ENCODE measurements at regions not wholly inside any gene's neighbourhood (a gene's known extent, or its start where the extent isn't known, plus 50 kb on each side); places are given as distances from the start of the nearest gene placed in this dataset.

- Histone ChIP-seq H3K9ac (ENCODE audit: low read length) (no peak overlapping the region), H3K4me1 (ENCODE audit: control insufficient read depth in 1 of 2, insufficient read depth in 2 of 2, low read length in 2 of 2) (peaks cover 0 to 7% of the 10 kb centered on the region in 2 experiments; a peak in 2 of 4 replicates), H3K4me3 (replicated peaks in 1 of 2; ENCODE audit: low read depth in 1 of 2, low read length in 2 of 2) (no peak overlapping the region), H3K9me3 (ENCODE audit: control insufficient read depth in 1 of 2, insufficient read depth in 1 of 2, low read depth in 1 of 2, low read length in 2 of 2) (no peaks in the 10 kb centered on the region), H3K4me2 (ENCODE audit: low read length) (no peak overlapping the region), H3K36me3 (ENCODE audit: control insufficient read depth in 1 of 2, insufficient read depth in 2 of 2, low read length in 2 of 2) (no peaks in the 10 kb centered on the region), H3K27me3 (ENCODE audit: insufficient read depth, low read length) (no peaks in the 10 kb centered on the region), H4K20me1 (ENCODE audit: insufficient read depth) (no peaks in the 10 kb centered on the region), H3K79me2 (ENCODE audit: insufficient read depth, low read length) (no peaks in the 10 kb centered on the region), H3K27ac (ENCODE audit: low read depth, low read length) (no peak overlapping the region), H2AFZ (ENCODE audit: low read depth, low read length, poor library complexity, severe bottlenecking) (no peak overlapping the region), H3K9me2 (ENCODE audit: insufficient read depth) (no peaks in the 10 kb centered on the region)
- no peak for ATAC-seq
- RAD21 ChIA-PET (ENCODE audit: low non-redundant PET in 1 of 2, low total read pairs in 2 of 2, uncharacterized antibody in 2 of 2, unreplicated experiment in 2 of 2), result no interaction called here
- no peak for TF ChIP-seq CEBPB (IDR thresholded peaks at IDR 0.05; ENCODE audit: low read depth)
- DNase-seq (ENCODE audit: low read depth, low spot score), result no peak
- intact Hi-C loops (cut with micrococcal nuclease), result no loop called here
- BruUV-seq (replicated peaks), result no TSS peak
- POLR2A ChIA-PET, result no interaction called here
- CTCF ChIA-PET, result no interaction called here
Observed at GRCh38 chr9:95626341-95626740, 109.6 kb upstream of the PTCH1 start.

- H3K4me3 ChIP-seq (replicated peaks in 1 of 2; ENCODE audit: low read depth in 1 of 2, low read length in 2 of 2), result no peak overlapping the region
- H3K4me2 ChIP-seq (ENCODE audit: low read length), result no peak overlapping the region
- no peak for DNase-seq (ENCODE audit: low read depth, low spot score)
- BruUV-seq (replicated peaks), result no TSS peak
- no peaks in the 10 kb centered on the region for H3K36me3 ChIP-seq (ENCODE audit: control insufficient read depth in 1 of 2, insufficient read depth in 2 of 2, low read length in 2 of 2)
- intact Hi-C loops (cut with micrococcal nuclease), result no loop called here
- ChIA-PET RAD21 (ENCODE audit: low non-redundant PET in 1 of 2, low total read pairs in 2 of 2, uncharacterized antibody in 2 of 2, unreplicated experiment in 2 of 2) (no interaction called here), POLR2A (no interaction called here), CTCF (no interaction called here)
- no peaks in the 10 kb centered on the region for H3K27me3 ChIP-seq (ENCODE audit: insufficient read depth, low read length)
- H3K4me1 ChIP-seq (ENCODE audit: control insufficient read depth in 1 of 2, insufficient read depth in 2 of 2, low read length in 2 of 2), result peaks cover 0 to 7% of the 10 kb centered on the region in 2 experiments; a peak in 2 of 4 replicates
- H3K9me2 ChIP-seq (ENCODE audit: insufficient read depth), result no peaks in the 10 kb centered on the region
- ATAC-seq, result peak; percentile 22; the same call in 1 of the 2 replicates
- no peak for TF ChIP-seq ATF3 (IDR thresholded peaks at IDR 0.05)
- TF ChIP-seq SIN3A (IDR thresholded peaks at IDR 0.05; ENCODE audit: low read depth), result no peak
- TF ChIP-seq FOSL1 (IDR thresholded peaks at IDR 0.05; ENCODE audit: low read depth), result no peak
- TF ChIP-seq POLR2AphosphoS5 (IDR thresholded peaks at IDR 0.05; ENCODE audit: low read depth, low read length), result no peak
- TF ChIP-seq SP1 (IDR thresholded peaks at IDR 0.05; ENCODE audit: low read depth), result no peak
- TF ChIP-seq ZBTB33 (IDR thresholded peaks at IDR 0.05; ENCODE audit: extremely low read depth, insufficient replicate concordance, low read length), result no peak
- no peak for TF ChIP-seq SRF (IDR thresholded peaks at IDR 0.05; ENCODE audit: low read depth)
- TF ChIP-seq REST (IDR thresholded peaks at IDR 0.05; ENCODE audit: low read depth), result no peak
- no peak for TF ChIP-seq CBX3 (IDR thresholded peaks at IDR 0.05; ENCODE audit: low read depth)
- no peak for TF ChIP-seq ZFX (IDR thresholded peaks at IDR 0.05)
- no peak for TF ChIP-seq MAX (IDR thresholded peaks at IDR 0.05)
- no peaks in the 10 kb centered on the region for H3K9me3 ChIP-seq (ENCODE audit: control insufficient read depth in 1 of 2, insufficient read depth in 1 of 2, low read depth in 1 of 2, low read length in 2 of 2)
- no peak overlapping the region for H2AFZ ChIP-seq (ENCODE audit: low read depth, low read length, poor library complexity, severe bottlenecking)
- no peaks in the 10 kb centered on the region for H3K79me2 ChIP-seq (ENCODE audit: insufficient read depth, low read length)
- no peaks in the 10 kb centered on the region for H4K20me1 ChIP-seq (ENCODE audit: insufficient read depth)
- H3K9ac ChIP-seq (ENCODE audit: low read length), result no peak overlapping the region
- no peak overlapping the region for H3K27ac ChIP-seq (ENCODE audit: low read depth, low read length)
Observed at GRCh38 chr9:95623640-95624039, 106.9 kb upstream of the PTCH1 start.
